Epithelial cell of esophagus (primary cell): ENCODE measurements at regions not wholly inside any gene's neighbourhood (a gene's known extent, or its start where the extent isn't known, plus 50 kb on each side); places are given as distances from the start of the nearest gene placed in this dataset.
A peak's percentile ranks its signal among the peaks of the same experiment; 100 is the strongest.
"Not testable (repeated sequence)": the region's sequence is repeated elsewhere in the genome, so short reads cannot be mapped to it uniquely, and the experiment has no call there.

ENCODE experiments used
- DNase-seq: peaks from one replicate; pipeline ENCODE4 v3.0.0; 2010; ENCODE audit warnings: low read depth
- H3K4me3 ChIP-seq: 2 replicates; pipeline ENCODE4 v1.5.1; 2011; ENCODE audit warnings: mild to moderate bottlenecking, low read length, control low read depth
- TF ChIP-seq, protein P1 (sequence below): IDR thresholded peaks from 2 replicates; pipeline ENCODE4 v1.5.1; 2011; ENCODE audit warnings: low read depth, mild to moderate bottlenecking, low read length, control low read depth, inconsistent platforms; ENCODE audit not compliant: insufficient read depth; ENCODE audit errors: missing control alignments

DNA sequence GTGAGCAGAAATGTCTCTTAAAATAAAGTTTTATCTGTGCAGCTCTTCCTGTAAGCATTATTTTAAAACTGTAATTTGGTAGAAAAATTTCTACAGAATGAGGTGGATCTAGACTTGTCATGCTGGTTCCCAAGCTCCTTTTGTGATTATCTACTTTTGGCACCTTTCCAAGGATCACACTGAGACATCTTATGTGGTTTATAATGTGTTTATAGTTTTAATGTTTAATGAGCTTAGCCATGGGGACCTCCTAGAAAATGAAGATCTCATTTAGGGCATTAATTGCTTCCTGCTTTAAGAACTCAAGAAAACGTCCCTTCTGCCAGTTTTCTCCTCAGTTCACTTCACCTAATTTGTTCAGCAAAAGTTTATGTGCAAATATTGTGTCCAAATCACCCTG is 468.4 kb downstream of the SUCLG1 start:
- TF ChIP-seq, protein P1, sequence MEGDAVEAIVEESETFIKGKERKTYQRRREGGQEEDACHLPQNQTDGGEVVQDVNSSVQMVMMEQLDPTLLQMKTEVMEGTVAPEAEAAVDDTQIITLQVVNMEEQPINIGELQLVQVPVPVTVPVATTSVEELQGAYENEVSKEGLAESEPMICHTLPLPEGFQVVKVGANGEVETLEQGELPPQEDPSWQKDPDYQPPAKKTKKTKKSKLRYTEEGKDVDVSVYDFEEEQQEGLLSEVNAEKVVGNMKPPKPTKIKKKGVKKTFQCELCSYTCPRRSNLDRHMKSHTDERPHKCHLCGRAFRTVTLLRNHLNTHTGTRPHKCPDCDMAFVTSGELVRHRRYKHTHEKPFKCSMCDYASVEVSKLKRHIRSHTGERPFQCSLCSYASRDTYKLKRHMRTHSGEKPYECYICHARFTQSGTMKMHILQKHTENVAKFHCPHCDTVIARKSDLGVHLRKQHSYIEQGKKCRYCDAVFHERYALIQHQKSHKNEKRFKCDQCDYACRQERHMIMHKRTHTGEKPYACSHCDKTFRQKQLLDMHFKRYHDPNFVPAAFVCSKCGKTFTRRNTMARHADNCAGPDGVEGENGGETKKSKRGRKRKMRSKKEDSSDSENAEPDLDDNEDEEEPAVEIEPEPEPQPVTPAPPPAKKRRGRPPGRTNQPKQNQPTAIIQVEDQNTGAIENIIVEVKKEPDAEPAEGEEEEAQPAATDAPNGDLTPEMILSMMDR, result no peak
- no peak overlapping the region for H3K4me3 ChIP-seq
- DNase-seq, result peak; percentile 60

DNA sequence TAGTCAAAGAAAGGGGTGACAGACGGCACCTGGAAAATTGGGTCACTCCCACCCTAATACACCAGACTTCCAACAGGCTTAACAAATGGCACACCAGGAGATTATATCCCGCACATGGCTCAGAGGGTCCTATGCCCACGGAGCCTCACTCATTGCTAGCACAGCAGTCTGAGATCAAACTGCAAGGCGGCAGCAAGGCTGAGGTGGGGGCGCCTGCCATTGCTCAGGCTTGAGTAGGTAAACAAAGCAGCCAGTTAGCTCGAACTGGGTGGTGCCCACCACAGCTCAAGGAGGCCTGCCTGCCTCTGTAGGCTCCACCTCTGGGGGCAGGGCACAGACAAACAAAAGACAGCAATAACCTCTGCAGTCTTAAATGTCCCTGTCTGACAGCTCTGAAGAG is 482.5 kb downstream of the SUCLG1 start:
- DNase-seq, H3K4me3 ChIP-seq: not testable (repeated sequence)

DNA sequence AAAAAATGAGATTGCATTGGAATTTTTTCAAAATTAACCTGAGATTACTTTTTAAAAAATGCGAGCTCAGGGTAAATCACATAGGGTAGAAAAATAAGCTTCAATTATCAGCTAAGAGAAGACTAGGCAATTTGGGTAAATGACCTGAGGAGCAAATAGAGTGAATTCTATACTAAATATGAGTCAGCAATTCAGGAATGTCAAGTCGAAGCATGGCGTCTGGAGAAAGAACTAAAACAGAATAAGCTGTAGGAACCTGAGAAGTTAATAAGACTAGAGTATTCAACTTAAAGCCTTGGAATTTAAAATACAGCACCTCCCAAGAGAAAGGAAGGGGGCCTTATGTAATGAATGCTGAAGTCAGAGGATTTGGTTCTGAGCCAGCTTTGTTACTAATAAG is 487.0 kb downstream of the SUCLG1 start:
- peak; percentile 30 for DNase-seq
- TF ChIP-seq, protein P1, result no peak
- no peak overlapping the region for H3K4me3 ChIP-seq

DNA sequence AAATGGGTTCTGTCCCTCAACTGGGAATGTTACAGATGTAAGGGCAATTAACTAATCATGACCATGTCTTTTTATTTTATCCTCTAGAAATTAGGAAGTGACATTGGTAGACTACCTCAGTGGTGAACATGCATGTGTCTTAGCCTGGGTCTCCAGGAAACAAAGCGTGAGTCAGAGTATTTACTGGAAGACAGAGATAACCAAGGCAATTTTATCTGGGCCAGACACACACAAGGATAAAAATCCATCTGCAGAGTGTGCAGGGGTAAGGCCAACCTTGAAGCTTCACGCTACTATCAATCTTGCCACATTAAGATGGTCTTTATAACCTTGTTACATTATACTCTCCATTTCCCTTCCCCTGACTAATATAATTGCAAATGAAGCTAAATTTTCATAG is 487.5 kb downstream of the SUCLG1 start:
- no peak overlapping the region for H3K4me3 ChIP-seq
- TF ChIP-seq, protein P1, result no peak
- DNase-seq, result peak; percentile 28

- no peak for DNase-seq
- TF ChIP-seq, protein P1, result no peak
- H3K4me3 ChIP-seq, result no peak overlapping the region
These were observed 488.7 kb downstream of the SUCLG1 start for GRCh38 chr2:83970217-83970929.

DNA sequence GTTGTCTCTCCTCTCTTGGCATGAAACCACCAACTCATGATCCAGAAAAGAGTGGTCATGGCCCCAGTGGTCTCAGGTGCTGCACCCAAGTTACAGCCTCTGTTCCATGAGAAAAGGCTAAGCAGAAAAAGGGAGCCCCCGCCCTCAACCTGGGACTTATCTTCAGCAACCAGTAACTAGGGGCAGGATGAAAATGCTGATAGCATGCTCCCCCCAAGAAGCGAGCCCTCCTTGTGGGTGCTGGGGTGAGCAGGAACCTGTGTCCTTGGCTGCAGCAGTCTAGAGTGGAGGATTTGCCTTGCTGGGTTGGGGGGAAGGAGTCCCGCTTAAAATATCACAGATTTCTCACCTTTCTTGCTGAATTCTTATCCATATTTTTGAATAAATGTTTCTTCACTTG is 490.0 kb downstream of the SUCLG1 start:
- DNase-seq, result no peak
- no peak overlapping the region for H3K4me3 ChIP-seq
- TF ChIP-seq, protein P1, result no peak

DNA sequence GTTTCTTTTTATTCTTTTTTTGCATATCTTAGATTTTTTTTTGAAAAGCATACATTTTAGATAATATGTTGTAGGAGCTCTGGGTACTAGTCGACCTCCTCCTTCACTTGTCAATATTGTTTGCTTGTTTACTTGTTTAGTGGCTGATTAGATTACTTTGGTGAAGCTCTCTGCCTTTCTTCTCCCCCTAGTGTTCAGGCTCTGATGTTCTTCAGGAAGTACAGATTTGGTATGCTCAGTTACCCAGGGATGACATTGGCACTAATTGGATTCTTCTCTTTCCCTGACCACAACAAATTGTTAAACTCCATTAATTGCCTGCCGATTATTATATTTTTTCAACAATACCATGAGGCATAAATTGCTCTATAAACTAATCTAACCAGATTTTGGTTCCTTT is 491.2 kb downstream of the SUCLG1 start:
- peak; percentile 49 for DNase-seq
- TF ChIP-seq, protein P1, result peak; percentile 64
- no peak overlapping the region for H3K4me3 ChIP-seq

DNA sequence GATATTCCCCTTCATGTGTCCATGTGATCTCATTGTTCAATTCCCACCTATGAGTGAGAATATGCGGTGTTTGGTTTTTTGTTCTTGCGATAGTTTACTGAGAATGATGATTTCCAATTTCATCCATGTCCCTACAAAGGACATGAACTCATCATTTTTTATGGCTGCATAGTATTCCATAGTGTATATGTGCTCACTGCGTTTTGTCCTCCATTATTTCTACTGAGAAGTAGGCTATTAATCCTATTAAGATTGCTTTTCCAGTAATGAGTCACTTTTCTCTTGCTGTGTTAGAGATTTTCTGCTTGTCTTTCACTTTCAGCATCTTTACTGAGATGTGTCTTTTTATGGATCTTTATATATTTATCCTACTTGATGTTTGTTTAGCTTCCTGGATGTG is 492.1 kb downstream of the SUCLG1 start:
- DNase-seq, H3K4me3 ChIP-seq: not testable (repeated sequence)
